SK-N-SH (cell line): ENCODE measurements at regions not wholly inside any gene's neighbourhood (a gene's known extent, or its start where the extent isn't known, plus 50 kb on each side); places are given as distances from the start of the nearest gene placed in this dataset.

Experiments used
- CTCF ChIA-PET: fragments of 300-600, 350-600 bp; formaldehyde crosslinking; extraction: SDS; loops from one replicate; lab custom pipeline; 2021; lab: Yijun Ruan, JAX
- POLR2A ChIA-PET: fragments of 350-600 bp; sonication (Branson Sonifier 250); formaldehyde crosslinking; extraction: SDS; loops from one replicate; lab custom pipeline; 2020; ENCODE audit warnings: antibody characterized with exemption, inconsistent platforms; lab: Yijun Ruan, JAX
- DNase-seq: peaks from one replicate; pipeline ENCODE4 v3.0.0; 2012
- H2AFZ ChIP-seq: fragments of 200-600 bp; sonication (generic); 2 replicates; pipeline ENCODE4 v1.8.1; 2016; ENCODE audit warnings: antibody characterized with exemption, mild to moderate bottlenecking, low read depth
- H3F3A ChIP-seq: fragments of 200-600 bp; sonication (generic); replicated peaks from 2 replicates; pipeline ENCODE3; 2016; ENCODE audit warnings: antibody characterized with exemption, mild to moderate bottlenecking; ENCODE audit not compliant: insufficient read depth
- H3K27ac ChIP-seq, 2 experiments: fragments of 200-500 bp in 1 of 2; fragments of 200-600 bp in 1 of 2; sonication (Bioruptor generic) in 1 of 2; sonication (generic), shearing (Covaris generic) in 1 of 2; 2 replicates each; pipeline versions ENCODE4 v1.5.1 to v1.6.1; 2014 to 2016; ENCODE audit warnings: low read depth in 2 of 2, inconsistent platforms in 1 of 2, low read length in 1 of 2, mild to moderate bottlenecking in 1 of 2, mixed read lengths in 1 of 2
- H3K27me3 ChIP-seq: fragments of 200-600 bp; sonication (generic), shearing (Covaris generic); 2 replicates; pipeline ENCODE4 v1.6.1; 2016; ENCODE audit warnings: mixed run types; ENCODE audit not compliant: insufficient read depth
- H3K36me3 ChIP-seq, 2 experiments: fragments of 200-500 bp in 1 of 2; fragments of 200-600 bp in 1 of 2; sonication (Bioruptor generic) in 1 of 2; sonication (generic) in 1 of 2; replicated peaks in 1 of 2; 2 replicates each; pipeline versions ENCODE3 to v1.5.1; 2014 to 2016; ENCODE audit warnings: low read length in 1 of 2, mild to moderate bottlenecking in 1 of 2; ENCODE audit not compliant: insufficient read depth in 2 of 2, control insufficient read depth in 1 of 2
- H3K4me1 ChIP-seq, 2 experiments: fragments of 200-500 bp in 1 of 2; fragments of 200-600 bp in 1 of 2; sonication (Bioruptor generic) in 1 of 2; sonication (generic), shearing (Covaris generic) in 1 of 2; 2 replicates each; pipeline versions ENCODE4 v1.5.1 to v1.6.1; 2014 to 2016; ENCODE audit warnings: low read depth in 1 of 2, low read length in 1 of 2, mixed run types in 1 of 2; ENCODE audit not compliant: insufficient read depth in 2 of 2, control insufficient read depth in 1 of 2
- H3K4me2 ChIP-seq: fragments of 200-600 bp; sonication (generic), shearing (Covaris generic); 2 replicates; pipeline ENCODE4 v1.6.1; 2017; ENCODE audit warnings: mixed run types
- H3K4me3 ChIP-seq, 2 experiments: fragments of 200-500 bp in 1 of 2; fragments of 200-600 bp in 1 of 2; sonication (Bioruptor generic) in 1 of 2; sonication (generic), shearing (Covaris generic) in 1 of 2; 2 replicates each; pipeline versions ENCODE4 v1.5.1 to v1.8.1; 2014 to 2016; ENCODE audit warnings: low read depth in 2 of 2, inconsistent platforms in 1 of 2, low read length in 1 of 2, mild to moderate bottlenecking in 1 of 2, mixed read lengths in 1 of 2, moderate library complexity in 1 of 2
- H3K79me2 ChIP-seq: fragments of 200-600 bp; sonication (generic); 2 replicates; pipeline ENCODE4 v1.8.1; 2017; ENCODE audit warnings: mild to moderate bottlenecking; ENCODE audit not compliant: insufficient read depth
- H3K9ac ChIP-seq: fragments of 200-600 bp; sonication (generic); 2 replicates; pipeline ENCODE4 v1.6.1; 2017; ENCODE audit warnings: mixed run types
- H3K9me2 ChIP-seq: fragments of 200-600 bp; sonication (generic); 2 replicates; pipeline ENCODE4 v1.6.1; 2017; ENCODE audit warnings: mixed run types
- H3K9me3 ChIP-seq: fragments of 200-600 bp; sonication (generic); 2 replicates; pipeline ENCODE4 v1.6.1; 2017; ENCODE audit warnings: mixed run types, mild to moderate bottlenecking, moderate library complexity
- H4K20me1 ChIP-seq: fragments of 200-600 bp; sonication (generic); 2 replicates; pipeline ENCODE4 v1.6.1; 2017; ENCODE audit warnings: mild to moderate bottlenecking, mixed run types; ENCODE audit not compliant: insufficient read depth
- CHD2 ChIP-seq: fragments of 150-350 bp; IDR thresholded peaks from 2 replicates; pipeline ENCODE4 v1.6.1; 2018; ENCODE audit warnings: low read length; ENCODE audit not compliant: partially characterized antibody
- ELF1 ChIP-seq: IDR thresholded peaks from 2 replicates; pipeline ENCODE4 v1.4.0; 2012
- EP300 ChIP-seq, 2 experiments: IDR thresholded peaks; 2 replicates each; pipeline versions ENCODE4 v1.4.0 to v1.6.1; 2012; ENCODE audit warnings: borderline replicate concordance in 1 of 2, low read depth in 1 of 2, low read length in 1 of 2
- EZH2phosphoT487 ChIP-seq: fragments of 200-600 bp; sonication (generic); IDR thresholded peaks from 2 replicates; pipeline ENCODE4 v1.6.1; 2017; ENCODE audit warnings: low read depth, mixed run types, mild to moderate bottlenecking, antibody characterized with exemption, moderate library complexity, borderline replicate concordance
- FOSL2 ChIP-seq: IDR thresholded peaks from 2 replicates; pipeline ENCODE4 v1.4.0; 2012; ENCODE audit warnings: low read depth, mild to moderate bottlenecking, moderate library complexity, borderline replicate concordance
- GATA2 ChIP-seq: sonication (generic); formaldehyde crosslinking; IDR thresholded peaks from 2 replicates; pipeline ENCODE4 v1.5.0; 2020; ENCODE audit warnings: mild to moderate bottlenecking, missing genetic modification reagents
- JUND ChIP-seq: IDR thresholded peaks from 2 replicates; pipeline ENCODE4 v1.4.0; 2012
- MXI1 ChIP-seq: IDR thresholded peaks from 2 replicates; pipeline ENCODE4 v1.6.1; 2012; ENCODE audit warnings: mild to moderate bottlenecking, low read depth, low read length, improper control_type of control experiment
- NFIC ChIP-seq: IDR thresholded peaks from 2 replicates; pipeline ENCODE4 v1.4.0; 2012; ENCODE audit warnings: borderline replicate concordance
- NRF1 ChIP-seq: IDR thresholded peaks from 2 replicates; pipeline ENCODE4 v1.6.1; 2012; ENCODE audit warnings: low read depth, mild to moderate bottlenecking, low read length
- RAD21 ChIP-seq: IDR thresholded peaks from 2 replicates; pipeline ENCODE4 v1.6.1; 2012; ENCODE audit warnings: mild to moderate bottlenecking, low read length
- REST ChIP-seq: IDR thresholded peaks from 2 replicates; pipeline ENCODE4 v1.6.1; 2012; ENCODE audit warnings: mild to moderate bottlenecking, low read depth, low read length, moderate library complexity
- RXRA ChIP-seq: IDR thresholded peaks from 2 replicates; pipeline ENCODE4 v1.4.0; 2012; ENCODE audit warnings: low read depth, mild to moderate bottlenecking, borderline replicate concordance
- SMC3 ChIP-seq: IDR thresholded peaks from 2 replicates; pipeline ENCODE4 v1.6.1; 2012; ENCODE audit warnings: low read depth, low read length, improper control_type of control experiment
- TAF1 ChIP-seq: IDR thresholded peaks from 2 replicates; pipeline ENCODE4 v1.6.1; 2012; ENCODE audit warnings: low read depth, mild to moderate bottlenecking, low read length, moderate library complexity, borderline replicate concordance
- TCF12 ChIP-seq: IDR thresholded peaks from 2 replicates; pipeline ENCODE4 v1.4.0; 2012
- USF2 ChIP-seq: fragments of 150-350 bp; IDR thresholded peaks from 2 replicates; pipeline ENCODE4 v1.6.1; 2017; ENCODE audit warnings: antibody characterized with exemption, low read length, low read depth, borderline replicate concordance
- WGBS: methylation state at CpG from one replicate; pipeline ENCODE4 v1.1.6; 2017; ENCODE audit warnings: low lambda C conversion rate; 5-methylcytosine and 5-hydroxymethylcytosine counted together
- TF ChIP-seq, protein P1 (sequence below): IDR thresholded peaks from 2 replicates; pipeline ENCODE4 v1.4.0; 2012; ENCODE audit warnings: low read depth, borderline replicate concordance
- TF ChIP-seq, protein P2 (sequence below): fragments of 150-350 bp; IDR thresholded peaks from 2 replicates; pipeline ENCODE4 v1.6.1; 2016; ENCODE audit warnings: mild to moderate bottlenecking, low read depth, low read length
- TF ChIP-seq, protein P3 (sequence below): IDR thresholded peaks from 2 replicates; pipeline ENCODE4; 2012

- Histone ChIP-seq H3K4me3 (no peak overlapping the region), H3K4me1 (no peaks in the 10 kb centered on the region; a peak in 1 of 4 replicates), H4K20me1 (no peaks in the 10 kb centered on the region), H3K27me3 (no peaks in the 10 kb centered on the region), H3K9ac (no peak overlapping the region), H3K36me3 (no peaks in the 10 kb centered on the region), H3K9me2 (no peaks in the 10 kb centered on the region), H3K27ac (no peak overlapping the region), H3K9me3 (no peaks in the 10 kb centered on the region), H2AFZ (no peak overlapping the region), H3K79me2 (no peaks in the 10 kb centered on the region), H3K4me2 (no peak overlapping the region), H3F3A (no peaks in the 10 kb centered on the region)
- DNase-seq = no peak
- POLR2A ChIA-PET = no interaction called here
- WGBS = 74% methylated on average over 5 of the region's 5 CpGs
- no peak for TF ChIP-seq NRF1
- TF ChIP-seq REST = no peak
- TF ChIP-seq EZH2phosphoT487 = no peak
- TF ChIP-seq, protein P1, sequence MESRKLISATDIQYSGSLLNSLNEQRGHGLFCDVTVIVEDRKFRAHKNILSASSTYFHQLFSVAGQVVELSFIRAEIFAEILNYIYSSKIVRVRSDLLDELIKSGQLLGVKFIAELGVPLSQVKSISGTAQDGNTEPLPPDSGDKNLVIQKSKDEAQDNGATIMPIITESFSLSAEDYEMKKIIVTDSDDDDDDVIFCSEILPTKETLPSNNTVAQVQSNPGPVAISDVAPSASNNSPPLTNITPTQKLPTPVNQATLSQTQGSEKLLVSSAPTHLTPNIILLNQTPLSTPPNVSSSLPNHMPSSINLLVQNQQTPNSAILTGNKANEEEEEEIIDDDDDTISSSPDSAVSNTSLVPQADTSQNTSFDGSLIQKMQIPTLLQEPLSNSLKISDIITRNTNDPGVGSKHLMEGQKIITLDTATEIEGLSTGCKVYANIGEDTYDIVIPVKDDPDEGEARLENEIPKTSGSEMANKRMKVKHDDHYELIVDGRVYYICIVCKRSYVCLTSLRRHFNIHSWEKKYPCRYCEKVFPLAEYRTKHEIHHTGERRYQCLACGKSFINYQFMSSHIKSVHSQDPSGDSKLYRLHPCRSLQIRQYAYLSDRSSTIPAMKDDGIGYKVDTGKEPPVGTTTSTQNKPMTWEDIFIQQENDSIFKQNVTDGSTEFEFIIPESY = no peak
- TF ChIP-seq CHD2 = no peak
- TF ChIP-seq, protein P2, sequence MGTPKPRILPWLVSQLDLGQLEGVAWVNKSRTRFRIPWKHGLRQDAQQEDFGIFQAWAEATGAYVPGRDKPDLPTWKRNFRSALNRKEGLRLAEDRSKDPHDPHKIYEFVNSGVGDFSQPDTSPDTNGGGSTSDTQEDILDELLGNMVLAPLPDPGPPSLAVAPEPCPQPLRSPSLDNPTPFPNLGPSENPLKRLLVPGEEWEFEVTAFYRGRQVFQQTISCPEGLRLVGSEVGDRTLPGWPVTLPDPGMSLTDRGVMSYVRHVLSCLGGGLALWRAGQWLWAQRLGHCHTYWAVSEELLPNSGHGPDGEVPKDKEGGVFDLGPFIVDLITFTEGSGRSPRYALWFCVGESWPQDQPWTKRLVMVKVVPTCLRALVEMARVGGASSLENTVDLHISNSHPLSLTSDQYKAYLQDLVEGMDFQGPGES = no peak
- no peak for TF ChIP-seq NFIC
- TF ChIP-seq SMC3 = no peak
- no peak for TF ChIP-seq USF2
- no peak for TF ChIP-seq FOSL2
- no peak for TF ChIP-seq TCF12
- TF ChIP-seq, protein P3, sequence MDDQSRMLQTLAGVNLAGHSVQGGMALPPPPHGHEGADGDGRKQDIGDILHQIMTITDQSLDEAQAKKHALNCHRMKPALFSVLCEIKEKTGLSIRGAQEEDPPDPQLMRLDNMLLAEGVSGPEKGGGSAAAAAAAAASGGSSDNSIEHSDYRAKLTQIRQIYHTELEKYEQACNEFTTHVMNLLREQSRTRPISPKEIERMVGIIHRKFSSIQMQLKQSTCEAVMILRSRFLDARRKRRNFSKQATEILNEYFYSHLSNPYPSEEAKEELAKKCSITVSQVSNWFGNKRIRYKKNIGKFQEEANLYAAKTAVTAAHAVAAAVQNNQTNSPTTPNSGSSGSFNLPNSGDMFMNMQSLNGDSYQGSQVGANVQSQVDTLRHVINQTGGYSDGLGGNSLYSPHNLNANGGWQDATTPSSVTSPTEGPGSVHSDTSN = no peak
- TF ChIP-seq MXI1 = no peak
- no peak for TF ChIP-seq GATA2 (CRISPR knock-in tag)
- no peak for TF ChIP-seq JUND
- no peak for TF ChIP-seq TAF1
- TF ChIP-seq EP300 (IDR thresholded peaks at IDR 0.05; ENCODE audit: borderline replicate concordance in 1 of 2, low read depth in 1 of 2, low read length in 1 of 2) = no peak
- TF ChIP-seq RXRA = no peak
- no peak for TF ChIP-seq RAD21
- TF ChIP-seq ELF1 = no peak
- CTCF ChIA-PET = interaction anchor here (1.6 kb wide), 1 partner anchor 11 kb away, joined by 3 read pairs; no protein-coding TSS in a partner anchor
These were observed 112.6 kb upstream of the DYRK2 start for GRCh38 chr12:67535971-67536370.
